ENCODE measurements at regions not wholly inside any gene's neighbourhood (a gene's known extent, or its start where the extent isn't known, plus 50 kb on each side); places are given as distances from the start of the nearest gene placed in this dataset.

- Histone ChIP-seq H3K4me1 (ENCODE audit: insufficient read depth, low read length) (peaks cover 12% of the 10 kb centered on the region), H3K79me2 (ENCODE audit: insufficient read depth, low read length) (no peaks in the 10 kb centered on the region), H2AFZ (ENCODE audit: low read length) (no peak overlapping the region), H3K9me3 (ENCODE audit: low read depth, low read length) (no peaks in the 10 kb centered on the region), H3K27me3 (ENCODE audit: insufficient read depth, low read length) (peaks cover 12% of the 10 kb centered on the region), H4K20me1 (ENCODE audit: insufficient read depth, low read length) (no peaks in the 10 kb centered on the region), H3K27ac (ENCODE audit: low read depth, low read length) (no peak overlapping the region), H3K4me2 (ENCODE audit: insufficient read depth, low read length) (no peak overlapping the region), H3K4me3 (ENCODE audit: insufficient read depth, low read length) (no peak overlapping the region), H3K36me3 (ENCODE audit: insufficient read depth, low read length) (no peaks in the 10 kb centered on the region)
- TF ChIP-seq, protein P1, sequence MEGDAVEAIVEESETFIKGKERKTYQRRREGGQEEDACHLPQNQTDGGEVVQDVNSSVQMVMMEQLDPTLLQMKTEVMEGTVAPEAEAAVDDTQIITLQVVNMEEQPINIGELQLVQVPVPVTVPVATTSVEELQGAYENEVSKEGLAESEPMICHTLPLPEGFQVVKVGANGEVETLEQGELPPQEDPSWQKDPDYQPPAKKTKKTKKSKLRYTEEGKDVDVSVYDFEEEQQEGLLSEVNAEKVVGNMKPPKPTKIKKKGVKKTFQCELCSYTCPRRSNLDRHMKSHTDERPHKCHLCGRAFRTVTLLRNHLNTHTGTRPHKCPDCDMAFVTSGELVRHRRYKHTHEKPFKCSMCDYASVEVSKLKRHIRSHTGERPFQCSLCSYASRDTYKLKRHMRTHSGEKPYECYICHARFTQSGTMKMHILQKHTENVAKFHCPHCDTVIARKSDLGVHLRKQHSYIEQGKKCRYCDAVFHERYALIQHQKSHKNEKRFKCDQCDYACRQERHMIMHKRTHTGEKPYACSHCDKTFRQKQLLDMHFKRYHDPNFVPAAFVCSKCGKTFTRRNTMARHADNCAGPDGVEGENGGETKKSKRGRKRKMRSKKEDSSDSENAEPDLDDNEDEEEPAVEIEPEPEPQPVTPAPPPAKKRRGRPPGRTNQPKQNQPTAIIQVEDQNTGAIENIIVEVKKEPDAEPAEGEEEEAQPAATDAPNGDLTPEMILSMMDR (IDR thresholded peaks at IDR 0.05; ENCODE audit: extremely low read depth, low read depth, low read length): no peak
- no peak for DNase-seq (ENCODE audit: insufficient read length, low spot score, missing footprints)
These were observed 183.0 kb upstream of the TAB2 start for GRCh38 chr6:149134511-149134933.

DNA sequence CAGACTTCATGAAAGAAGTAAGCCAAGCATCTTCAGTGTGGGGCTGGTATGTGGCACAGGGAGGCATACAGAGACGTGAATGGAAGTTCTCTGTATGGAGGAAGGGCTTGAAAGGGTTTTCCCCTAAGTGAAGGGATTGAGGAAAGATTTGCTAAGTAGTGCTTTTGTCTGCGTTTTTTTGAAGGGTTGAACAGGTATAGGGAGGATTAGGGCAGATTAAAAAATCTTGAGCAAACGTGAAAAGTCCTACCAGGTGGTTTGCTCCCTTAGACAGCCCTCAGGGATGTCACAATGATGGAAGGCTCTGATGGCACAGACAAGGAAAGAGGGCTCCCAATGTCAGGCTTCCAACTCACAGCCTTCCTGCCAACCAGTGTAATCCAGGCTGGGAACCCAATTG lies 181.7 kb upstream of the TAB2 start:
- no peak overlapping the region for H3K4me3 ChIP-seq (ENCODE audit: insufficient read depth, low read length)
- no peak for DNase-seq (ENCODE audit: insufficient read length, low spot score, missing footprints)
- no peaks in the 10 kb centered on the region for H3K36me3 ChIP-seq (ENCODE audit: insufficient read depth, low read length)
- peaks cover 12% of the 10 kb centered on the region for H3K27me3 ChIP-seq (ENCODE audit: insufficient read depth, low read length)
- no peaks in the 10 kb centered on the region for H4K20me1 ChIP-seq (ENCODE audit: insufficient read depth, low read length)
- TF ChIP-seq, protein P1 (IDR thresholded peaks at IDR 0.05; ENCODE audit: extremely low read depth, low read depth, low read length): no peak
- no peak overlapping the region for H2AFZ ChIP-seq (ENCODE audit: low read length)
- no peak overlapping the region for H3K27ac ChIP-seq (ENCODE audit: low read depth, low read length)
- H3K4me1 ChIP-seq (ENCODE audit: insufficient read depth, low read length): no peaks in the 10 kb centered on the region
- no peaks in the 10 kb centered on the region for H3K9me3 ChIP-seq (ENCODE audit: low read depth, low read length)
- no peak overlapping the region for H3K4me2 ChIP-seq (ENCODE audit: insufficient read depth, low read length)
- H3K79me2 ChIP-seq (ENCODE audit: insufficient read depth, low read length): no peaks in the 10 kb centered on the region

GRCh38 chr6:149136273-149136912 lies 181.1 kb upstream of the TAB2 start:
- Histone ChIP-seq H3K79me2 (ENCODE audit: insufficient read depth, low read length) (no peaks in the 10 kb centered on the region), H3K4me3 (ENCODE audit: insufficient read depth, low read length) (no peak overlapping the region), H3K4me1 (ENCODE audit: insufficient read depth, low read length) (no peaks in the 10 kb centered on the region), H3K9me3 (ENCODE audit: low read depth, low read length) (no peaks in the 10 kb centered on the region), H3K36me3 (ENCODE audit: insufficient read depth, low read length) (no peaks in the 10 kb centered on the region), H2AFZ (ENCODE audit: low read length) (no peak overlapping the region), H3K4me2 (ENCODE audit: insufficient read depth, low read length) (no peak overlapping the region), H4K20me1 (ENCODE audit: insufficient read depth, low read length) (no peaks in the 10 kb centered on the region), H3K27ac (ENCODE audit: low read depth, low read length) (no peak overlapping the region), H3K27me3 (ENCODE audit: insufficient read depth, low read length) (peaks cover 12% of the 10 kb centered on the region)
- no peak for DNase-seq (ENCODE audit: insufficient read length, low spot score, missing footprints)
- TF ChIP-seq, protein P1 (IDR thresholded peaks at IDR 0.05; ENCODE audit: extremely low read depth, low read depth, low read length): no peak

DNA sequence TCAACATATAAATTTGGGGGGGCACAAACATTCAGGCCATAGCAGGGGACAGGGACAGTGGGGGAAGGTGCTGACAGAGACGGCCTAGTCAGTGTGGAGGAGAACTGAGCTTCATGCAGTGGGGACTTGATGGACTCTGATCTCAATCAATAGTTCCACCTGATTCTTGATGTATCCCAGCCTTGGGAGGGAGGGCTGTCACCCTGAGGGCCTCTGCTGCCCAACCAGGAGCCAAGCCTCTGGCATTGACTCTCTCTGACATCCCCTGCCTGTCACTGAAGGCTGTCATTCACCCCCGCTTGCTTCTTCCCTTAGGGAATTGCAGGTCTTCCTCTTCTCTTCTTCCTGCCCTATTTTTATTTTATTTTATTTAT lies 180.6 kb upstream of the TAB2 start:
- Histone ChIP-seq H3K4me2 (ENCODE audit: insufficient read depth, low read length) (no peak overlapping the region), H4K20me1 (ENCODE audit: insufficient read depth, low read length) (no peaks in the 10 kb centered on the region), H3K27me3 (ENCODE audit: insufficient read depth, low read length) (peaks cover 12% of the 10 kb centered on the region), H3K4me1 (ENCODE audit: insufficient read depth, low read length) (no peaks in the 10 kb centered on the region), H3K79me2 (ENCODE audit: insufficient read depth, low read length) (no peaks in the 10 kb centered on the region), H2AFZ (ENCODE audit: low read length) (no peak overlapping the region), H3K4me3 (ENCODE audit: insufficient read depth, low read length) (no peak overlapping the region), H3K27ac (ENCODE audit: low read depth, low read length) (no peak overlapping the region), H3K9me3 (ENCODE audit: low read depth, low read length) (no peaks in the 10 kb centered on the region), H3K36me3 (ENCODE audit: insufficient read depth, low read length) (no peaks in the 10 kb centered on the region)
- TF ChIP-seq, protein P1 (IDR thresholded peaks at IDR 0.05; ENCODE audit: extremely low read depth, low read depth, low read length): no peak
- no peak for DNase-seq (ENCODE audit: insufficient read length, low spot score, missing footprints)

Measured in osteoblast (primary cell).